NOMO-1 treated with dmso at 0.1 percent for 144 hours (cell line): ENCODE measurements at regions not wholly inside any gene's neighbourhood (a gene's known extent, or its start where the extent isn't known, plus 50 kb on each side); places are given as distances from the start of the nearest gene placed in this dataset.

ENCODE experiments used
- DNase-seq: peaks from one replicate; lab custom pipeline; 2025; ENCODE audit not compliant: unreplicated experiment; lab: John Stamatoyannopoulos, UW

GRCh38 chr17:14510136-14510535, 209.3 kb downstream of the HS3ST3B1 start:
- DNase-seq = no peak

- DNase-seq = no peak
These were observed 207.3 kb downstream of the HS3ST3B1 start for GRCh38 chr17:14508156-14508555.

- DNase-seq = no peak
These were observed 205.5 kb downstream of the HS3ST3B1 start for GRCh38 chr17:14506364-14506763.

GRCh38 chr17:14505606-14506005, 204.7 kb downstream of the HS3ST3B1 start:
- no peak for DNase-seq

- DNase-seq = no peak
These were observed 199.1 kb downstream of the HS3ST3B1 start for GRCh38 chr17:14499976-14500375.

GRCh38 chr17:14498812-14499211, 197.9 kb downstream of the HS3ST3B1 start:
- DNase-seq = no peak

- no peak for DNase-seq
These were observed 193.3 kb downstream of the HS3ST3B1 start for GRCh38 chr17:14494161-14494560.

GRCh38 chr17:14489986-14490385, 189.1 kb downstream of the HS3ST3B1 start:
- DNase-seq = no peak

- no peak for DNase-seq
These were observed 188.2 kb downstream of the HS3ST3B1 start for GRCh38 chr17:14488958-14489550.

GRCh38 chr17:14487068-14487467, 186.2 kb downstream of the HS3ST3B1 start:
- no peak for DNase-seq

- DNase-seq = no peak
These were observed 181.8 kb downstream of the HS3ST3B1 start for GRCh38 chr17:14482715-14483114.

- no peak for DNase-seq
These were observed 180.8 kb downstream of the HS3ST3B1 start for GRCh38 chr17:14481664-14482063.

GRCh38 chr17:14474591-14474990, 173.7 kb downstream of the HS3ST3B1 start:
- DNase-seq = no peak

- DNase-seq = no peak
These were observed 170.2 kb downstream of the HS3ST3B1 start for GRCh38 chr17:14471052-14471451.

- DNase-seq = no peak
These were observed 169.5 kb downstream of the HS3ST3B1 start for GRCh38 chr17:14470417-14470816.

GRCh38 chr17:14469971-14470370, 169.1 kb downstream of the HS3ST3B1 start:
- DNase-seq = no peak

- DNase-seq = no peak
These were observed 168.0 kb downstream of the HS3ST3B1 start for GRCh38 chr17:14468858-14469257.

- DNase-seq = no peak
These were observed 160.3 kb downstream of the HS3ST3B1 start for GRCh38 chr17:14461227-14461548.

- no peak for DNase-seq
These were observed 159.8 kb downstream of the HS3ST3B1 start for GRCh38 chr17:14460516-14461226.

GRCh38 chr17:14459955-14460354, 159.1 kb downstream of the HS3ST3B1 start:
- no peak for DNase-seq

GRCh38 chr17:14458724-14459123, 157.8 kb downstream of the HS3ST3B1 start:
- DNase-seq = no peak

- no peak for DNase-seq
These were observed 153.9 kb downstream of the HS3ST3B1 start for GRCh38 chr17:14454746-14455145.

GRCh38 chr17:14452856-14453255, 152.0 kb downstream of the HS3ST3B1 start:
- DNase-seq = no peak
